ENCODE measurements at regions not wholly inside any gene's neighbourhood (a gene's known extent, or its start where the extent isn't known, plus 50 kb on each side); places are given as distances from the start of the nearest gene placed in this dataset.

GRCh38 chr6:128801621-128802020 is 81.3 kb upstream of the LAMA2 start:
- Histone ChIP-seq H3K4me1 (ENCODE audit: control insufficient read depth, insufficient read depth, low read length, poor library complexity, severe bottlenecking) (no peaks in the 10 kb centered on the region), H3K9me3 (ENCODE audit: control insufficient read depth in 2 of 2, low read length in 2 of 2) (no peaks in the 10 kb centered on the region), H3K4me3 (ENCODE audit: low read depth, low read length) (no peak overlapping the region), H3K27me3 (ENCODE audit: control insufficient read depth, insufficient read depth, low read length) (no peaks in the 10 kb centered on the region), H3K27ac (ENCODE audit: insufficient read depth, low read length, poor library complexity, severe bottlenecking) (no peak overlapping the region), H3K36me3 (ENCODE audit: control insufficient read depth, insufficient read depth, low read length) (no peaks in the 10 kb centered on the region)
- DNase-seq = no peak
- no peak for ATAC-seq (ENCODE audit: low read depth in 2 of 2)
- Mint-ChIP-seq H3K36me3 (no peaks in the 10 kb centered on the region), H3K27ac (no peak overlapping the region), H3K9me3 (peaks cover 0 to 7% (median 0%) of the 10 kb centered on the region in 7 donors), H3K4me1 (no peaks in the 10 kb centered on the region), H3K4me3 (no peak overlapping the region), H3K27me3 (no peaks in the 10 kb centered on the region)

GRCh38 chr6:128784266-128784665 is 98.7 kb upstream of the LAMA2 start:
- H3K9me3 Mint-ChIP-seq = peaks cover 0 to 10% (median 4%) of the 10 kb centered on the region in 7 donors
- H3K36me3 Mint-ChIP-seq = no peaks in the 10 kb centered on the region
- no peak overlapping the region for H3K4me3 ChIP-seq (ENCODE audit: low read depth, low read length)
- ATAC-seq (ENCODE audit: low read depth in 2 of 2) = no peak
- no peaks in the 10 kb centered on the region for H3K36me3 ChIP-seq (ENCODE audit: control insufficient read depth, insufficient read depth, low read length)
- DNase-seq = no peak
- no peaks in the 10 kb centered on the region for H3K9me3 ChIP-seq (ENCODE audit: control insufficient read depth in 2 of 2, low read length in 2 of 2)
- H3K4me1 ChIP-seq (ENCODE audit: control insufficient read depth, insufficient read depth, low read length, poor library complexity, severe bottlenecking) = no peaks in the 10 kb centered on the region
- H3K27me3 Mint-ChIP-seq = no peaks in the 10 kb centered on the region
- no peak overlapping the region for H3K27ac Mint-ChIP-seq
- H3K4me1 Mint-ChIP-seq = no peaks in the 10 kb centered on the region
- H3K27me3 ChIP-seq (ENCODE audit: control insufficient read depth, insufficient read depth, low read length) = no peaks in the 10 kb centered on the region
- H3K27ac ChIP-seq (ENCODE audit: insufficient read depth, low read length, poor library complexity, severe bottlenecking) = no peak overlapping the region
- H3K4me3 Mint-ChIP-seq = no peak overlapping the region

- Mint-ChIP-seq H3K36me3 (no peaks in the 10 kb centered on the region), H3K4me1 (no peaks in the 10 kb centered on the region), H3K27ac (no peak overlapping the region), H3K9me3 (peaks cover 0 to 12% (median 4%) of the 10 kb centered on the region in 7 donors), H3K4me3 (no peak overlapping the region), H3K27me3 (no peaks in the 10 kb centered on the region)
- H3K9me3 ChIP-seq (ENCODE audit: control insufficient read depth in 2 of 2, low read length in 2 of 2) = no peaks in the 10 kb centered on the region
- no peaks in the 10 kb centered on the region for H3K27me3 ChIP-seq (ENCODE audit: control insufficient read depth, insufficient read depth, low read length)
- DNase-seq = no peak
- no peaks in the 10 kb centered on the region for H3K4me1 ChIP-seq (ENCODE audit: control insufficient read depth, insufficient read depth, low read length, poor library complexity, severe bottlenecking)
- H3K36me3 ChIP-seq (ENCODE audit: control insufficient read depth, insufficient read depth, low read length) = no peaks in the 10 kb centered on the region
- H3K4me3 ChIP-seq (ENCODE audit: low read depth, low read length) = no peak overlapping the region
- H3K27ac ChIP-seq (ENCODE audit: insufficient read depth, low read length, poor library complexity, severe bottlenecking) = no peak overlapping the region
- no peak for ATAC-seq (ENCODE audit: low read depth in 2 of 2)
Measured at GRCh38 chr6:128768187-128768586, 114.8 kb upstream of the LAMA2 start.

- no peaks in the 10 kb centered on the region for H3K36me3 ChIP-seq (ENCODE audit: control insufficient read depth, insufficient read depth, low read length)
- H3K4me3 ChIP-seq (ENCODE audit: low read depth, low read length) = no peak overlapping the region
- Mint-ChIP-seq H3K27ac (no peak overlapping the region), H3K4me1 (no peaks in the 10 kb centered on the region), H3K9me3 (peaks cover 0 to 12% (median 2%) of the 10 kb centered on the region in 7 donors), H3K36me3 (no peaks in the 10 kb centered on the region), H3K4me3 (no peak overlapping the region), H3K27me3 (no peaks in the 10 kb centered on the region)
- DNase-seq (no peak), ATAC-seq (ENCODE audit: low read depth in 2 of 2) (no peak)
- no peaks in the 10 kb centered on the region for H3K9me3 ChIP-seq (ENCODE audit: control insufficient read depth in 2 of 2, low read length in 2 of 2)
- no peaks in the 10 kb centered on the region for H3K4me1 ChIP-seq (ENCODE audit: control insufficient read depth, insufficient read depth, low read length, poor library complexity, severe bottlenecking)
- H3K27me3 ChIP-seq (ENCODE audit: control insufficient read depth, insufficient read depth, low read length) = no peaks in the 10 kb centered on the region
- H3K27ac ChIP-seq (ENCODE audit: insufficient read depth, low read length, poor library complexity, severe bottlenecking) = no peak overlapping the region
Measured at GRCh38 chr6:128767705-128768104, 115.2 kb upstream of the LAMA2 start.

GRCh38 chr6:128767150-128767549 is 115.8 kb upstream of the LAMA2 start:
- no peaks in the 10 kb centered on the region for H3K36me3 ChIP-seq (ENCODE audit: control insufficient read depth, insufficient read depth, low read length)
- ATAC-seq (ENCODE audit: low read depth in 2 of 2) (no peak), DNase-seq (no peak)
- no peaks in the 10 kb centered on the region for H3K9me3 ChIP-seq (ENCODE audit: control insufficient read depth in 2 of 2, low read length in 2 of 2)
- peaks cover 0 to 12% (median 2%) of the 10 kb centered on the region in 7 donors for H3K9me3 Mint-ChIP-seq
- H3K4me3 ChIP-seq (ENCODE audit: low read depth, low read length) = no peak overlapping the region
- H3K27me3 ChIP-seq (ENCODE audit: control insufficient read depth, insufficient read depth, low read length) = no peaks in the 10 kb centered on the region
- H3K27ac Mint-ChIP-seq = no peak overlapping the region
- no peaks in the 10 kb centered on the region for H3K36me3 Mint-ChIP-seq
- H3K4me3 Mint-ChIP-seq = no peak overlapping the region
- H3K27ac ChIP-seq (ENCODE audit: insufficient read depth, low read length, poor library complexity, severe bottlenecking) = no peak overlapping the region
- no peaks in the 10 kb centered on the region for H3K4me1 Mint-ChIP-seq
- no peaks in the 10 kb centered on the region for H3K27me3 Mint-ChIP-seq
- no peaks in the 10 kb centered on the region for H3K4me1 ChIP-seq (ENCODE audit: control insufficient read depth, insufficient read depth, low read length, poor library complexity, severe bottlenecking)

GRCh38 chr6:128763599-128764300 is 119.2 kb upstream of the LAMA2 start:
- no peaks in the 10 kb centered on the region for H3K36me3 Mint-ChIP-seq
- no peaks in the 10 kb centered on the region for H3K4me1 Mint-ChIP-seq
- no peaks in the 10 kb centered on the region for H3K4me1 ChIP-seq (ENCODE audit: control insufficient read depth, insufficient read depth, low read length, poor library complexity, severe bottlenecking)
- no peak overlapping the region for H3K4me3 Mint-ChIP-seq
- no peaks in the 10 kb centered on the region for H3K9me3 ChIP-seq (ENCODE audit: control insufficient read depth in 2 of 2, low read length in 2 of 2)
- no peaks in the 10 kb centered on the region for H3K27me3 ChIP-seq (ENCODE audit: control insufficient read depth, insufficient read depth, low read length)
- ATAC-seq (ENCODE audit: low read depth in 2 of 2) (no peak), DNase-seq (no peak)
- no peaks in the 10 kb centered on the region for H3K36me3 ChIP-seq (ENCODE audit: control insufficient read depth, insufficient read depth, low read length)
- peaks cover 0 to 9% (median 3%) of the 10 kb centered on the region in 7 donors for H3K9me3 Mint-ChIP-seq
- H3K27ac ChIP-seq (ENCODE audit: insufficient read depth, low read length, poor library complexity, severe bottlenecking) = no peak overlapping the region
- H3K4me3 ChIP-seq (ENCODE audit: low read depth, low read length) = no peak overlapping the region
- no peaks in the 10 kb centered on the region for H3K27me3 Mint-ChIP-seq
- H3K27ac Mint-ChIP-seq = no peak overlapping the region

- Histone ChIP-seq H3K27ac (ENCODE audit: insufficient read depth, low read length, poor library complexity, severe bottlenecking) (no peak overlapping the region), H3K4me3 (ENCODE audit: low read depth, low read length) (no peak overlapping the region), H3K9me3 (ENCODE audit: control insufficient read depth in 2 of 2, low read length in 2 of 2) (no peaks in the 10 kb centered on the region), H3K4me1 (ENCODE audit: control insufficient read depth, insufficient read depth, low read length, poor library complexity, severe bottlenecking) (no peaks in the 10 kb centered on the region), H3K36me3 (ENCODE audit: control insufficient read depth, insufficient read depth, low read length) (no peaks in the 10 kb centered on the region), H3K27me3 (ENCODE audit: control insufficient read depth, insufficient read depth, low read length) (no peaks in the 10 kb centered on the region)
- no peak for ATAC-seq (ENCODE audit: low read depth in 2 of 2)
- Mint-ChIP-seq H3K27ac (no peak overlapping the region), H3K27me3 (no peaks in the 10 kb centered on the region), H3K4me1 (no peaks in the 10 kb centered on the region), H3K9me3 (peaks cover 0 to 7% (median 0%) of the 10 kb centered on the region in 7 donors), H3K4me3 (no peak overlapping the region), H3K36me3 (no peaks in the 10 kb centered on the region)
- no peak for DNase-seq
Measured at GRCh38 chr6:128759901-128760300, 123.0 kb upstream of the LAMA2 start.

- Mint-ChIP-seq H3K36me3 (no peaks in the 10 kb centered on the region), H3K4me3 (no peak overlapping the region), H3K9me3 (peaks cover 0 to 4% (median 0%) of the 10 kb centered on the region in 7 donors), H3K27ac (no peak overlapping the region), H3K27me3 (no peaks in the 10 kb centered on the region), H3K4me1 (no peaks in the 10 kb centered on the region)
- ATAC-seq (ENCODE audit: low read depth in 2 of 2) = no peak
- no peak overlapping the region for H3K4me3 ChIP-seq (ENCODE audit: low read depth, low read length)
- H3K36me3 ChIP-seq (ENCODE audit: control insufficient read depth, insufficient read depth, low read length) = no peaks in the 10 kb centered on the region
- DNase-seq = no peak
- H3K4me1 ChIP-seq (ENCODE audit: control insufficient read depth, insufficient read depth, low read length, poor library complexity, severe bottlenecking) = no peaks in the 10 kb centered on the region
- H3K27me3 ChIP-seq (ENCODE audit: control insufficient read depth, insufficient read depth, low read length) = no peaks in the 10 kb centered on the region
- H3K9me3 ChIP-seq (ENCODE audit: control insufficient read depth in 2 of 2, low read length in 2 of 2) = no peaks in the 10 kb centered on the region
- H3K27ac ChIP-seq (ENCODE audit: insufficient read depth, low read length, poor library complexity, severe bottlenecking) = no peak overlapping the region
Measured at GRCh38 chr6:128759447-128759846, 123.5 kb upstream of the LAMA2 start.

All from CD4-positive, CD25-positive, alpha-beta regulatory T cell (primary cell).